ENCODE measurements at regions not wholly inside any gene's neighbourhood (a gene's known extent, or its start where the extent isn't known, plus 50 kb on each side); places are given as distances from the start of the nearest gene placed in this dataset.
A peak's percentile ranks its signal among the peaks of the same experiment; 100 is the strongest.

DNA sequence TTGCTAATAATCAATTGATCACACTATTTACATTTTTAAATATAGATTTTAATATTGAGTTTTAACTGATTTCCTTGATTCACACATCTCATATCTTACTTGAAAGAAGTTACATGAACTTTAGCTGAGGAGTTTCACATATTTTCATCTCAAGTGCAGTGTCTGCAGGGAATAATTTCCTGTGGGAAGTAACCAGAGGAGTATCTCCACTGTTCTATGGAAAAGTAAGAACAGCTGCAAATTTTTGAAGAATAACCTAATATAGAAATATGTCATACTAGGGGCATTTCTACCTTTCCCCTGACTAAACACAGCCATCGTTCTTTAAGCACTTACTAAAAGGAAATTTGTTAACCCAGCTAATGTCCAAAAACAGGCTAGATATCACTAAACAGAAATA is 546.4 kb downstream of the EFNA5 start:
- DNase-seq (ENCODE audit: extremely low read depth, low read depth), result no peak
- no peak overlapping the region for H3K4me3 ChIP-seq (replicated peaks; ENCODE audit: low read depth, low read length)

DNA sequence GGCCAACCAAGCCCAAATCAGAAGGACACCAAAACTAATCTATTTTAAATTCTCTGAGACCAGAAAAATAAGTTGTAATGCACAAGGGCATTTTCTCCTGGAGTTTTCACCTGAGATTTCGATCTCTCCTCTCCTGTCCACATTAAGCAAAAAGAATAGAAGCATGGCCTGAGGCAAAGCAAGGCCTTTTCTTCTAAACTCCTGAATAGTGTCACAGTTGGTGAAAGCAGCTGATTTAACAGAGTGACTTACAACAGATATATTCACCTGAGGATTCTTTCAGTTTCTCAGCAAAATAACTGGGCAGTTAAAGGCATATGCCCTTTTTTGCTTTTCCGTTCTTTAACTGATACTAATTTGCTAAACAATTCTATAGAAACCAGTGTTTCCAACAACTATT is 547.7 kb downstream of the EFNA5 start:
- no peak for DNase-seq (ENCODE audit: extremely low read depth, low read depth)
- no peak overlapping the region for H3K4me3 ChIP-seq (replicated peaks; ENCODE audit: low read depth, low read length)

More for the DNA sequence above, 546.4 kb downstream of the EFNA5 start:
- TF ChIP-seq, protein P1, sequence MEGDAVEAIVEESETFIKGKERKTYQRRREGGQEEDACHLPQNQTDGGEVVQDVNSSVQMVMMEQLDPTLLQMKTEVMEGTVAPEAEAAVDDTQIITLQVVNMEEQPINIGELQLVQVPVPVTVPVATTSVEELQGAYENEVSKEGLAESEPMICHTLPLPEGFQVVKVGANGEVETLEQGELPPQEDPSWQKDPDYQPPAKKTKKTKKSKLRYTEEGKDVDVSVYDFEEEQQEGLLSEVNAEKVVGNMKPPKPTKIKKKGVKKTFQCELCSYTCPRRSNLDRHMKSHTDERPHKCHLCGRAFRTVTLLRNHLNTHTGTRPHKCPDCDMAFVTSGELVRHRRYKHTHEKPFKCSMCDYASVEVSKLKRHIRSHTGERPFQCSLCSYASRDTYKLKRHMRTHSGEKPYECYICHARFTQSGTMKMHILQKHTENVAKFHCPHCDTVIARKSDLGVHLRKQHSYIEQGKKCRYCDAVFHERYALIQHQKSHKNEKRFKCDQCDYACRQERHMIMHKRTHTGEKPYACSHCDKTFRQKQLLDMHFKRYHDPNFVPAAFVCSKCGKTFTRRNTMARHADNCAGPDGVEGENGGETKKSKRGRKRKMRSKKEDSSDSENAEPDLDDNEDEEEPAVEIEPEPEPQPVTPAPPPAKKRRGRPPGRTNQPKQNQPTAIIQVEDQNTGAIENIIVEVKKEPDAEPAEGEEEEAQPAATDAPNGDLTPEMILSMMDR (IDR thresholded peaks at IDR 0.05; ENCODE audit: low read depth, low read length, missing control alignments), result no peak

GRCh38 chr5:107121793-107122519 is 548.8 kb downstream of the EFNA5 start:
- no peak overlapping the region for H3K4me3 ChIP-seq (replicated peaks; ENCODE audit: low read depth, low read length)
- TF ChIP-seq, protein P1 (IDR thresholded peaks at IDR 0.05; ENCODE audit: low read depth, low read length, missing control alignments), result no peak
- DNase-seq (ENCODE audit: extremely low read depth, low read depth), result no peak

More for the DNA sequence above, 547.7 kb downstream of the EFNA5 start:
- TF ChIP-seq, protein P1 (IDR thresholded peaks at IDR 0.05; ENCODE audit: low read depth, low read length, missing control alignments), result no peak

GRCh38 chr5:107119656-107120055 is 551.1 kb downstream of the EFNA5 start:
- TF ChIP-seq, protein P1 (IDR thresholded peaks at IDR 0.05; ENCODE audit: low read depth, low read length, missing control alignments), result no peak
- H3K4me3 ChIP-seq (replicated peaks; ENCODE audit: low read depth, low read length), result no peak overlapping the region
- no peak for DNase-seq (ENCODE audit: extremely low read depth, low read depth)

- no peak for DNase-seq (ENCODE audit: extremely low read depth, low read depth)
Measured at GRCh38 chr5:107118184-107119019, 552.3 kb downstream of the EFNA5 start.

GRCh38 chr5:107112216-107112615 is 558.5 kb downstream of the EFNA5 start:
- no peak overlapping the region for H3K4me3 ChIP-seq (replicated peaks; ENCODE audit: low read depth, low read length)
- TF ChIP-seq, protein P1 (IDR thresholded peaks at IDR 0.05; ENCODE audit: low read depth, low read length, missing control alignments), result no peak
- DNase-seq (ENCODE audit: extremely low read depth, low read depth), result peak; percentile 11

More at GRCh38 chr5:107118184-107119019, 552.3 kb downstream of the EFNA5 start:
- TF ChIP-seq, protein P1 (IDR thresholded peaks at IDR 0.05; ENCODE audit: low read depth, low read length, missing control alignments), result no peak
- H3K4me3 ChIP-seq (replicated peaks; ENCODE audit: low read depth, low read length), result no peak overlapping the region

All from HFF-Myc (cell line).